GM18511 (cell line): ENCODE measurements at regions not wholly inside any gene's neighbourhood (a gene's known extent, or its start where the extent isn't known, plus 50 kb on each side); places are given as distances from the start of the nearest gene placed in this dataset.

Experiments used
- ATAC-seq: cut with Tn5 transposase; IDR thresholded peaks from one replicate; pipeline ENCODE4 v1.9.1; 2021; ENCODE audit warnings: mild to moderate bottlenecking, moderate library complexity; ENCODE audit not compliant: unreplicated experiment

DNA sequence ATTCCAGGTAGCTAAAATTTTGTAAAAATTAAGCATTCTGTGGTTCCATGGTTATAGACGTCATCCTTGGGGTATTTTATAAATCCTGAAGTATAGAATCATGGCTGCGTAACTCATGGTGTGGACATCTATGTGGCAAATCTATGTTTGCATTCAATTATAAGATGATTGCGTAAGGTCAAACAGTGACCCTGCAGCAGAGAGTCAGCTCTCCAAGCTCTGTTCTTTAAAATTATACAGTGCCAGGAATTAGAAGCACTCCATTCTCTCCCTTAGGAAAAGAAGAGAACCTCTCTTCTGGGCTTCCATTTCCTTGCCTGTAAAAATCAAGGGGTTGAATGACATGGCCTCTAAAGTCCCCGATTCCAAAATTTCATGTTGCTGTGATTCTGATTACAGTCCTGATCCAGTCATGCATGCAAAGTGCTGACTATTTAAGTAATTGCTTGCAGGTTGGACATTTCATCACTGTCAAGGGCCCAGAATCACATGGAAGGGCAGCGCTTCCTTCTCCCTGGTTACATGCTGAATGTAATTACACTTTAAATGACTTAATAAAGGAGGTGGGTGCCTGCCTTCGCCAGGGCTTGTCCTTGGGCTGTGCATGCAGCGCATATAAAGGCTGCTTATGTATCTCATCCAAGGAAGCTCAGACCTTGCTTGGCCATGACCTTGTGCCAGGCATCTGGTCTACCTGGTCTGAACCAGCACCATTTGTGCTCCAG lies 550.7 kb downstream of the TYW1 start:
- ATAC-seq = no peak

DNA sequence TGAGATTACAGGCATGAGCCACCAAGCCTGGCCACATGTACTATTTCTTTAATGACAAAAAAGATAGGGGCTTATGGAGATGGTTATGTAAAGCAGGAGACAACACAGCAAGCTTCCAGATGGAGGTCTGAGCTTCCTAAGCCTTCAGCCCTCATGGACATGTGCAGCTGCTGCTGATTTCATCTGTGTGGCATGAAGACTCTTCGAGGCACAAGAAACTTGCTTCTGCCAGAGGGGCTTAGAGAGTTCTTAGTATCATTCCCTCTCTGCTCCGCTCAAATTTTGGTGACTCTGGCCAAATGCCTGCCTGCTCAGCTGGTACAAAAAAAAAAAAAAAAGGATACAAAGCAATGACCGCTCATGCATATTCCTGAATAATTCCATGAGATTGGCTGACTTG lies 552.5 kb downstream of the TYW1 start:
- no peak for ATAC-seq

DNA sequence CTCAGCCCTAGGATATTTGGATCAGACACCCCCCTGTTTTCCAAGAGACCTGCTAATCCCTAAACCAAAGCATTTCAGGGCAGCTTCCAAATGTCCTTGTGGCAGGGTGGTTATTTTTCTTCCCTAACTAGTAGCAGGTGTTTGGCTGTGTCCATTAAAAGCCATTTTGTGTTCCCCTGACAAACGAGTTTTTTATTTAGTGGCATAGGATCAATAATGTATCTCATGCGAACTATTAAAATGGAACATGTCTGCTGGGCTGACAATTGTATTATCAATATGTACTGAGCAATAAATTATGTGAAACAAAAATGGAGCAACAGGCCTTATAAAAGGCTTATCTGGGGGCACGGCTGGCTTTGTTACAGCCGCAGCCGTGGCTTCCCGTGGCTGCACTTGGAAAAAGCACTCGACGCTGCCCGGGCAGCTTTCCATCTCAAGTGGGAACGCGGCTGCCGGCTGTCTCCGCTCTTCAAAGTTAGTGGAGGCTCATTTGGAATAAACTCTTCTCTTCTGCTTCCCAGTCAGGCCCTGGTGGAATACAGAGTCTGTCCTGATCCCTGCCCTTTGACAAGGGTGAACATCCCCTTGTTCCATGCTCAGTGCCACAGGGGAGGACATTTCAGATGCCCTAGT lies 554.3 kb downstream of the TYW1 start:
- ATAC-seq = no peak

DNA sequence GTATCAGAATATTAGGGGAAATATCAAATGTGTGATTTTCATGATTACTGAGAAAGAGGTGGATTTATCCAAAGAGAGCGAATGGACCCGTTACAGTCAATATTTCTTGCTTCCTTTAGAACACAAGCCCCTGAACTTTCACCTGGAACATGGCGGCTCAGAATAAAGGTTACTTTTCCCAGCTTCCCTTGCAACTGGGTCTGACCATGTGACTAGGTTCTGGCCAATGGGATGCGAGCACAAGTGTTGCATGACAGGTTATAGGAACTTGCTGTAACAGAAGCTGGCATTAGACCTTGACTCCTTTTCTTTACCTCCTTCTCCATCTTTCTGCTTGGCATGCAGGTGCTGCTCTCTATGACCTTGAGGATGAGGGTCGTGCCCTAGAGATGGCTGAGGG lies 556.1 kb downstream of the TYW1 start:
- no peak for ATAC-seq

DNA sequence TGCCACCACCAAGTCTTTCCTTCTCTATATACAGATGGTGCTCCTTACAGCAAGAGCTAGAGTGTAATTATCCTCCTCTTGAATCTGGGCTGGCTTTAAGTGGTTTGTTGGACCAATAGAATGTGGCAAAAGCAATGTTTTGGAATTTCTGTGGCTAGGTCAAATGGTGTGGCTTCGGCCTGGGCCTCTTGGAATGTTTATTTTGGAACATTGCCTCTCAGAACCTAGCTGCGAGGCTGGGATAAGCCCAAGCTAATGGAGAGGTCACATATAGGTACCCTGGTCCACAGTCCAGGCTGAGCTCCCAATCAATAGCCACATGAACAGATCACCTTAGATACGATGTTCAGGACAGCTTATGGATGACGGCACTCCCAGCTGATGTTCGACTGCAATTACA lies 556.7 kb downstream of the TYW1 start:
- ATAC-seq = no peak

DNA sequence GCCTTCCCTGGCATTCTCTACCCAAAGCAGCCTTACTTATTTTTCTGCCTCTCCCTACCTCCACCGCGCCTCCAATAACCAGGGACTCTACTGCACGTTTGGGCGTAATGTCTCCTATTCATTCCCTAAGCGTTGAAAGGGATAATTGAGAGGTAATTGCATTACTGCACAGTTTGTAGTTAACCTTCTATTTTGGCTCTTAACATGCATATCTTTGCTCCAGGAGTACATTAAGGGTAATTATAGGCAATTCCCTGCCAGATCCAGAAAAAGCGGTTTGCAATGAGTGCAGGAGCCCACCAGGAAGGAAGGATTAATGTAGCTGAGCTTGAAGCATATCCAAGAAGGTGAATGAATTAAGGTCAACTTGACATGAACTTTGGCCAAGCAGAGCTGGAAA lies 558.4 kb downstream of the TYW1 start:
- ATAC-seq = no peak

DNA sequence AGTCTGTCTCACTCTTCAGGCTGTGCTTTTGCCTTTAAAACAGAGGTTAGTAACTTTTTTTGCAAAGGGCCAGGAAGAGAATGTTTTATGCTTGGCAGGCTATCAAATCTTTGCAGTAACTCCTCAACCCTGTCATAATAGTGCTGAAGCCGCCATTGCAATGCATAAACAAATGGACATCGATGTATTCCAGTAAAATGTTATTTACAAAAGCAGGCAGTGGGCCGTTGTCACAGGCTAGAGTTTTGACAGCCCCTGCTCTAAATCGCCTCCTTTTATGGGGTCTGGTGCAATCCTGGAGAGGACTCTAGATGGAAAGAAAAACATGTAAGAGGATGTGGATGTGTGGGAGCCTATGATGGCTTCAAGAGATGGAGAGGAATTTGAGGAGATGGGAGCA lies 568.3 kb downstream of the TYW1 start:
- ATAC-seq = no peak

DNA sequence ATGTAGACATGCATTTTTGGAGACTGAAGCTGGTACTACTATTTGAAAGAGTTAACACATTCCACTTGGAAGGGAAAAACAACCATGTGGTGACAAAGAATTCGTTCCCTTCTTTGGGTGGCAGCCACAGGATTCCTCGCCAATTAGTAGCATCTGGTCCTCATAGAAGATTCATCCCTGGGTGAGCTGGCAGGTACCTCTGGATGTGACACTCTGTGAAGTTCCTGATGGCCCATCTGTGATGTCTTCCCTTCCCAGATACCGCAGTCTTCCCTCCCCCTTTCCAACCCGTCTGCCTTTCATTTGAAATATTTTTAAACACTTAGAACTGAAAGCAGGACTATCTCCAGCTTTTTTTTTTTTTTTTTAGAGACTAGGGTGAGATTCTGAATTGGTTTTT lies 569.5 kb downstream of the TYW1 start:
- no peak for ATAC-seq

DNA sequence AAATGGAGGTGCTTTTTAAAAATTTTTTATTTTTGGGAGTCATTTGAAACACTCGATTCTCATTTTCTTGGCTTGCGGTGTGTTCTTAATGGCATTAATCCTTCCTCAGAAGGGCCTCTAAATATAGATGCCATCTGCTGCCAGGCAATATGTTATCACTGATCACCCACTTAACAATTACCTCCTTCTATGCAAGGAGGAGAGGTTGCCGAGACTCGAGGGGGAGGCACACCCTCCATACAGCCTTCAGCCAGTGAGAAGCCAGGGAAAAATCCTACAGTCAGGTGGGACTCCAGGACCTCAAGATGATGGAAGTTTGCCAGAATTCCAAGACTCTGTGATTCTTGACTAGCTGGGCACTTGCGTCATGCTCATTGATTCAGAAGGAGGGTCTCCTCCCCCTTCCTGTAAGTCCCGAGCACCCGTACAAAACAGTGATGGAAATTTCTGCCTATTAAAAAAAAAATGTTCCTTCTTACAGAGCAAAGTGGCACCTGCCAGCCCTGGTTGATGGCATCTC lies 574.5 kb downstream of the TYW1 start:
- ATAC-seq = no peak

DNA sequence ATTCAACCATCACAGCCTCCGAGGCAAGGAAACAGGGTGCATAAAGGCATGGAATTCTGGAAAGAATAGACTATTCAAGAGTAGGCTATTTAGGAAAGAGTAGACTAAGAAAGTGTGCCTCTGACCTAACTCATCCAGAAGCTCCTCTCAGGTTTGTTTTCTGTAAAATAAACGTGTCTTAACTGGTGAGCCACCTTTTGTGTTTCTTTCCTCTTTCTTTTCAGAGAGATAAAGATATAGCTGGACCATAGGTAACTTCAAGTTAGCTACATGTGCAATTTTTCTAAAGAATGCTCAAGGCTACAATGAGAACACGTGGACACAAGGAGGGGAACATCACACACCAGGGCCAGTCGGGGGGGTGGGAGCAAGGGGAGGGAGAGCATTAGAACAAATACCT lies 577.0 kb downstream of the TYW1 start:
- no peak for ATAC-seq

DNA sequence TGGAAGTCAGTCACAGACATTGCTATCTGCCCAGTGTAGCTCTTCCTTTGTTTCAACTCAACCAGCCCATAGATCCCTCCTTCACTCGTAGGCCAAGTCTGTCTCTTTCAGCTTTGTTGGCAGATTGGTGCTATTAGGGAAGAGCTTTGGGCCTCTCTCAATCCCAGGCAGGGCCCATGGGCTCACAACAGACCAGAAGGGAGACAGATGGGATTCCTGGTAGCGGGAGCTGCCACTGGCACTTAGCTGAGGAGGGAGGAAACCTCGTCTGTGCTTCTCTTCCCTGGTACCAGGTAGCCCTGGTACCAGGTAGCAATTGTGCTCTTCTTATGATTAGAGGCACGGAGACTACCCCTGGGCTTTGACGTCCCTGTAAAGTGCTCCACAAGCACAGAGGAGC lies 592.0 kb downstream of the TYW1 start:
- ATAC-seq = no peak

DNA sequence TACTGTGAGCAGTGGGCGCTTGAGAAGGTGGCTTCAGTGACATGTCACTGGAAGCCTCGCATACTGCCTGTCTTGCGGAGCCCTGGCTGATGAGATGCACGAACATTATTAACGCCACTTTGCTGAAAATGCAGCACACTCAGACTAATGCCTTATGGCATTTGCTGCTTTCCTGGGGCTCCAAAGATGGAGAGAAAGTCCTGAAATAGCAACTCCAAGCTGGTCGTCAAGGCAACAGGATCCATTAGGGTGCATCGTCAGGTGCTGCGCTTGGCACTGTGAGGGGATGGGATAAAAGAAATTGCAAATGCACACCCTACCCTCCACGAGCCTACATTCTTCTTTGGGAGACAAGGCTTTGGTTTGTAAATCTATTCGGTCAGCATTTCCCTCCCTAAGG lies 592.5 kb downstream of the TYW1 start:
- no peak for ATAC-seq

DNA sequence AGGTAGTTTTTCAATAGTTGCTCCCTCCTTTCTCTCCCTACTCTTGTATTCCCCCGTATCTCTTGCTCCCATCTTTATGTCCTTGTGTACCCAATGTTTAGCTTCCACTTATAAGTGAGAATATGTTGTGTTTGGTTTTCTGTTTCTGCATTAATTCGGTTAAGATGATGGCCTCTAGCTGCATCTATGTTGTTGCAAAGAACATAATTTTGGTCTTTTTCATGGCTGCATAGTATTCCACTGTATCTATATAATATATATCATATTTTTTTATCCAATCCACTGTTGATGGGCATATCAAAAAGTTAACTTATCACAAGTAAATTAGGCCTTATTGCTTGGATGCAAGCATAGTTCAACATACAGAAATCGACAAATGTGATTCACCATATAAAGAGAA lies 594.0 kb downstream of the TYW1 start:
- no peak for ATAC-seq

DNA sequence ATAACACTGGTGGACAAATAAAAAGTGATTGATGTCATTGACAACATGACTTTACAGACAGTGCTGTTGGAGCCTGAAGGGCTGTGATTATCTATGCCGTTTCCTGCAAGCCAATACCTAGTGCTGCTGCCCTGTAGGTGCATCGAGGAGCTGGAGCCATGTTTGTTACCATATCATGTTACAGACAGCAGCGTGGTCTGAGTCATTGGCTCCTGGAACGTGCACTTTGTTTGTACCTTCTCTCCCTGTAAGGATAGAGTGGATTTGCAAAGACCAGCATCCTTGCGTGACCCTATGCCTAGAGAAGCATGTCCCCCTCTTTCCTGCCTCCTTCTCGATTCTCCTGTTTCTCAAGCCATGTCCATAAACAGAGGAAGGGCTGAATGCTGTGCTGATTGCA lies 597.2 kb downstream of the TYW1 start:
- no peak for ATAC-seq

DNA sequence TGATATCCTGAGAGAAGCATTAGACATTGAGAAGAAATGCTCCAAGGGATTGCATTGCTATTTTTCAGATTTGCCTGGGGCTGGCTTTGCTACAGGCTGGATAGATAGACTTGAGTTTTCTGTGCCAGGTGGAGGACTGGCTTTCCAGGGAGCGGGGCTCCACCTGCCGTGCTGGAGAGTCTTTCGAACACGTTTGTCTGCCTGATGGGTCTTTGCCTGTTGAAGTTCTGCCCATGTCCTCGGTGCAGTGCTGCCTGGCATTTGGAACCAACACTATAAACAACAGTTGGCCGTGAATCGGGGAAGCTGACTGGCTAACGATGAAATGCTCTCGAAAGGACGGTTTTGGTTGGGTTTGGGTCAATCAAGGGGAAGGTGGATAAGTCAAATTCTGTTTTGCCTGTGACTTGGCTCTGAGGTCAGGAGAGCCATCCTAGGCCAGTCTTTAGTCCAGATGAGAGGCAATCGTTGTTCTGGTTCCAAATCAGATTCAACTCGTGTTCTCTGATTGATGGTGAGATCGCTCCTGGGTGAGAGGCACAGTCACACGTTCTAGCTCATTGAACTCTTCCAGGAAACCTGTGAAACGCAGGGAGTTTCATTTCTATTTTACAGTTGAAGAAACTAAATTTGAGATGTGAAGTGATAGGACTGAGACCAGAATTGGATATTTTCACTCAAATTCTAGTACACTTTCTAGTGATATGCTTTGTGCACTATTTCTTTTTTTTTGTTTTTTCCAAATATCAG lies 599.0 kb downstream of the TYW1 start:
- ATAC-seq = no peak

DNA sequence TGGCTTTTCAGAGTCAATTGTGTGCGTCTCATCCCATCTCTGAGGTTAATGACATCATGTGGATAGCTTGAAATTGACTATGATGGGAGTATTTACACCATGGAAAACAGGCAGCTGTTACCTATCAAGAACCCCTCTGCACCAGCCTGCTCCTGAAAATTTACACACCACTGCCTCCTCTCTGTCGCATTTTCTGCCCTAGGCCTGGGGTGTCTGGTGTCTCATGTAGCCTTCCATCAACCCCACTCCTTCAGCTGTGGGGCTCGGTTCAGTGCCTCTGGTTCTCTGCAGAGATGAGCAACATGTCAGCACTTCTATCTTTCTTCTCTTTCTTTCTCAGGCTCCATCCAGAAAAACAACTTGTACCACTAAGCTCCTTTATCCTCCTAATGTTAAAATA lies 600.5 kb downstream of the TYW1 start:
- ATAC-seq = no peak

DNA sequence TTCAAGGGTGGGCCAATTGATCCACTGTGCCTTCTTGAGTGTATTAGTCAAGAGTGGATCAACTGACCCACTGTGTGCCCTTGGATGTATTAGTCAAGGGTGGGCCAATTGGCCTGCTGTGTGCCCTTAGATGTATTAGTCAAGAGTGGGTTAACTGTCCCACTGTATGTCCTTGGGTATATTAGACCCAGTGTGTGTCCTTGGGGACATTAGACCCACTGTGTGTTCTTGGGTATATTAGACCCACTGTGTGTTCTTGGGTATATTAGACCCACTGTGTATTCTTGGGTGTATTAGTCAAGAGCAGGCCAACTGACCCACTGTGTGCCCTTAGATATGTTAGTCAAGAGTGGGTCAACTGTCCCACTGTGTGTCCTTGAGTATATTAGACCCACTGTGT lies 601.8 kb downstream of the TYW1 start:
- no peak for ATAC-seq

DNA sequence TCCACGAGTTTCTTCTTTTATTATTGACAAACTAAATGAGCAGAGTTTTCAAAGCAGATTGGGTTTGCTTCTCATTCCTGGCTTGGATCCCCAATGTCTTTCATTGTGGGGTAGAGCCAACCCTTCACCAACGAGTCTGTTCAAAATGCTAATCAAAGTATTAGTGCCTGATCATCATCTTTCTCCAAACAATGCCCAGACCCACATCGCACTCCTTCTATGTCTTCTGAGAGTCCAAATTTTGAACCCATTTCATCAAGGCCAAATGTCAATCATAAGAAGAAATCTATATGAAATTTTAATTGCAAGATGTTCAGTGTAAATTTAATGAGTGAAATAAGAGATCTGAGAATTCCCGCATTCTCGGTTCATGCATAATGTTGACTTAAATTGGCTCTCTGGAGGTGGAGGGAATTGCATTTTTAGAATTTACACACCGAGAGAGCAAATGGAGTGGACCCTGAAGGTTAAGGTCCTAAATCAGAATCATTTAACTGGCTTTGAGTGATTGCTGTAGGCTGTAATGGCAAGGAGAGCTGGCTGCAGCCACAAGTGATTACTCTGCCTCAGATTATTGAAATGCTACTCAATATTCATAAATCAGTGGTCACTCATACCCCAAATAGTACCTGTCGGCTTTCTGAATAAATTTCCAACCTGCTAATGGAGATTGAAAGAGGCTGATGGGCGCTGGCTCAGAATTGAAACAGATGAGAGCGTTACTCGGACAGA lies 602.9 kb downstream of the TYW1 start:
- ATAC-seq = no peak

DNA sequence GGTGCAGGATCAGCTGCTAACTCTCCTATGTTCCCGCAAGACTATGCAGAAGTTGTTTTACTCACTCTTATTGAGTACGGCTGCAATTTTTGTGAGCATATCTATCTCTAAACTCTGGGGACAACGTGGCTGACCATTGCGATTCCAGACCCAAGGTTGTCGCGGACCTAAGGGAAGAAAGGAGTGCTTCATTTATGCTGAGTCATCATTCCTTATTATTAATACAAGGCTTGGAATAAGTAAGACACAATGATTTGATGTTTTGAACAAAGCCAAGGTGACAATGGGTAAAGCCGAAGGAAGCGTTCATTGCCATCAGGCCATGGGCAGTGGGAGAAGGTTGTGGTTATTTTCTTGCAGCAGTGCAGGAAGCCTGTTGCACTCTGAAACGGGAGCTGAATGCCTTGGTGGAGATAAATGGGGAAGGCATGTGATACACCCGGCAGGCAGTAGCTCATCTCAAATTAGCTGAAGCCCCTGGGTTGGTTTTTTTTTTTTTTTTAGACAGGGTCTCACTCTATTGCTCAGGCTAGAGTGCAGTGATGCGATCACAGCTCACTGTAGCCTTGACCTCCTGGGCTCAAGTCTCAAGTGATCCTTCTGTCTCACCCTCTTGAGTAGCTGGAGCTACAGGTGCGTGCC lies 605.7 kb downstream of the TYW1 start:
- no peak for ATAC-seq

DNA sequence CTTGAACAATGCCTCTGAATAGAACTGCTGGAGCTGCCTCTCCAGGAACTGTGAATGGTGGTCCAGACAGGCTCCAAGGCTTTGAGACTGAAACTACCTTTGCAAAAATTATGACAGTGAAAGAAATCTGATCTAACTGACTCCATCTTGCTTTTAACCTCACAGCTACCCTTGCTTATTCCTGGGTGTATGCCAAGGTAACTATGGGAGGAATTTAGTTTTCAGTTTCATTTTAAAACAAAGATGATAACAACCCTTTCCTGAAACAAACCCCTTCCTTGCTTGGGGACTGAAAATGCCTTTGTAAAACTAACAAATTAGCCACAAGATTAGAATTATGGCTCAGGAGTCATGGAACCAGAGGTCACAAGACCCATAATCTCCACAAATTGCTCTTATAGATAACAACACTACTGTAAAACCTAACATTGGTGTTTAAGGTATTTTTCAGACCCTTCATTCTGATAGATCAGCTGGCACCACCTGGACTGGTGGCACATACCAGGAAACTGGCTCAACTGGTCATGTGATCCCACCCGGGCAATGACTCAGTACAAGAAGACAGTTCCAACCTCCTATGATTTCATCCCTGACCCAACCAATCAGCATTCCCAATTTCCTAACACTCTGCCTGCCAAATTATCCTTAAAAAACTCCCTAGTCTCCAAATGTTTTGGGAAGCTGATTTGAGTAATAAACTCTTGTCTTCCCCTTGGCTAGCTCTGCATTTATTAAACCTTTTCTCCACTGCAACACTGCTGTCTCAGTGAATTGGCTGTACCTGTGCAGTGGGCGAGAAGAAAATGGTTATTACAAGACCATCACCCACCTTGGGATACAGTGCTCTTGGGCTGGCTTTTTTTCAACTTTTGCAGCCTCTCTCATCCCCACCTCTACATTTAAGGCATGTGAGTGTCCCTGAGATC lies 608.1 kb downstream of the TYW1 start:
- ATAC-seq = no peak
